HG03521 (cell line): ENCODE measurements at regions not wholly inside any gene's neighbourhood (a gene's known extent, or its start where the extent isn't known, plus 50 kb on each side); places are given as distances from the start of the nearest gene placed in this dataset.

ENCODE experiments used
- ATAC-seq: cut with Tn5 transposase; IDR thresholded peaks from one replicate; pipeline ENCODE4 v1.9.1; 2021; ENCODE audit warnings: mild to moderate bottlenecking, moderate library complexity; ENCODE audit not compliant: unreplicated experiment

GRCh38 chr10:78405231-78405630 lies 371.6 kb downstream of the RPS24 start:
- no peak for ATAC-seq

GRCh38 chr10:78405736-78406135 lies 372.1 kb downstream of the RPS24 start:
- no peak for ATAC-seq

GRCh38 chr10:78406648-78407008 lies 373.0 kb downstream of the RPS24 start:
- no peak for ATAC-seq

- no peak for ATAC-seq
Observed at GRCh38 chr10:78407009-78407711, 373.5 kb downstream of the RPS24 start.

GRCh38 chr10:78407966-78408365 lies 374.3 kb downstream of the RPS24 start:
- no peak for ATAC-seq

GRCh38 chr10:78408671-78409472 lies 375.2 kb downstream of the RPS24 start:
- ATAC-seq, result no peak

GRCh38 chr10:78410046-78410965 lies 376.6 kb downstream of the RPS24 start:
- no peak for ATAC-seq

GRCh38 chr10:78411716-78412115 lies 378.1 kb downstream of the RPS24 start:
- no peak for ATAC-seq

- ATAC-seq, result no peak
Observed at GRCh38 chr10:78412605-78413004, 378.9 kb downstream of the RPS24 start.

- ATAC-seq, result no peak
Observed at GRCh38 chr10:78413076-78414055, 379.7 kb downstream of the RPS24 start.

- ATAC-seq, result no peak
Observed at GRCh38 chr10:78414380-78414779, 380.7 kb downstream of the RPS24 start.

GRCh38 chr10:78415111-78415510 lies 381.4 kb downstream of the RPS24 start:
- no peak for ATAC-seq

- ATAC-seq, result no peak
Observed at GRCh38 chr10:78416031-78417011, 382.7 kb downstream of the RPS24 start.

GRCh38 chr10:78417425-78418370 lies 384.0 kb downstream of the RPS24 start:
- no peak for ATAC-seq

GRCh38 chr10:78419481-78420265 lies 386.0 kb downstream of the RPS24 start:
- ATAC-seq, result no peak

- ATAC-seq, result no peak
Observed at GRCh38 chr10:78420946-78421735, 387.5 kb downstream of the RPS24 start.
